ENCODE measurements at regions not wholly inside any gene's neighbourhood (a gene's known extent, or its start where the extent isn't known, plus 50 kb on each side); places are given as distances from the start of the nearest gene placed in this dataset.

DNA sequence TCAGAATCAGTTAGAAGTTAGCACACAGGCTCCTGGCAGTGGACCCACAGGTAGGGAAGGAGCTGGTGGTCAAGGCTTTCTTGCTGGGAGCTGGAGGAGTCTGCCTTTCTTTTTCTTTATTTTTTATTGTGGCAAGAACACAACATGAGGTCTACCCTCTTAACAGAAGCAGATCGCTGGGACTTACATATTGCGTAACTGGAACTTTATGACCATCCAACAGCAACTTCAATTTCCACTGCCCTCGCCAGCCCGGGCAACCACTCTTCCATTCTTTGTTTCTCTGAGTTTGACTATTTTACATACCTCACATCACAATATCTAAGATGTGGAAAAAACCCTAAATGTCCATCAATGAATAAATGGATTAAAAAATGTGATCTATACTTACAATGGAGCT, 147.8 kb upstream of the AJAP1 start:
- no peak for DNase-seq

DNA sequence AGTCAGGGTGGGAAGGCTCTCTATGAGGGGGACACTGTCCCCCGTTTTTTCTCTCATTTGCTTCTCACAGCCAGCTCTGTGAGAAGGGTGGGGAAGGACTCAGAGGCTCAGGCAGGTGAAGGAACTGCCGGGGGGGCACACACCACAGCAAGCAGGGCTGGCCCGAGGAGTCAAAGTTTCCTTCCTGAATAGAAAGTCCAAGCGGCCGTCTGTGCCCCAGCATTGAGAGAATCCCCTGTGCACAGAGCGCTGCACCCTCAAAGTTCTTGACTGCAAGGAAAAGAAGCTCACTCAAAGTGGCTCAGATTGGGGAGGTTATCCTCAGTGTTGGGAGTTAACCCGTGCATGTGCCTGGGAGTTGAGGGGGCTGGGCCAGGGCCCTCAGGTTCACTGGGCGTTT, 145.2 kb upstream of the AJAP1 start:
- DNase-seq = no peak

DNA sequence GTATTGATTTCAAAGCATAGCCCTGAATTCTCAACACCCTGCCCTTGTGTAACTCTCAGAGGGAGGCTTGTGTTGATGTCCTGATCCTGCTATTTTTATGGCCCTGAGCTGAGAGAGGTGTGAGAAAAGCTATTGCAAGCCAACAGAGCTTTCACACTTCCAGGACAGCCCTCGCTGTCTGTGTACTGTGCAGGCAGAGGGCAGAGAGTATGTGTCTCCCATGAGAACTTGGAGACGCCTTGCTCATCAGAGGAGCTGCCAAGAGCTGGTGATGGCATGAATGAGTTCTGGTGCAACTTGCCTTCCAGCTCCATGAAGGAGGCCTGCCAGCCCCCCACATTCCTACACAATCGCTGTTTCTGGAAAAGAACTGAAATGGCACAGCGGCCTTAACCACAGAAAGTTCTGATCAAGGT, 144.1 kb upstream of the AJAP1 start:
- DNase-seq = no peak

DNA sequence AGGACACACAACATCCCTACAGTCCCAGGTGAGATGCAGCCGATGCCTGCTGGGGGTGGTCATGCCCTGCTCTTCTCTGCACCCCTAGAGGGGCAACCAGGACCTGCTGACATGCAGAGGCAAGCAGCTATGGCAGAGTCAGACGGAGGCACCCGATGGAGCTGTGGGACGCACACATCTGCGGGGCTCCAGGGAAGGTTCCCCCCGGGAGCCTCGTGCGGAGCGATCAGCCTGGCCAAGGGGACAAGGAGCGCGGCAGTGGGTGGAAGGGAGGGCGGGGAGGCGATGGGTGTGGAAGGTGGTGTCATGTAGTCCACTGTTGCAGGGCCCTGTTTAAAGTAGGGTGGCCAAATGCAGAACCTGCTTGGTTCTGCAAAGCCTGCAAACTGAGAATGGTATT, 143.0 kb upstream of the AJAP1 start:
- no peak for DNase-seq

DNA sequence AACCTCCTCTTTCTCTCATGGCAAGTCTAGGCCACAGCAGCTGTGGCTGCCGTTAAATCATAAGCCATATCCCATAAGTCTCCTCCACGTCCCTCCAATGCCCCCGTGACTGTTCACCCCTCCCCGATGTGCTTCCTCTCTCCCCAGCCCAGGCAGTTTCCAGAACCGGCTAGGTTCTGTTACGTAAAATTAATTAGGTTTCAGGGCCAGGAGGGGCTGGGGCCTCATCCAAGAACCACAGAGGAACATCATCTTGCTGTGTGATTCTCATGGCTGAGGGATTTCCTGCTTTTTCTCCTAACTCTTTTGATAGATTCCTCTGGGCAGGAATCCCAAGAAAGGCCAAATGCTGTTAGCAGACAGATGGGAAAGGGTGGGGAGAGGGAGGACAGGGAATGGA, 141.8 kb upstream of the AJAP1 start:
- DNase-seq = no peak

DNA sequence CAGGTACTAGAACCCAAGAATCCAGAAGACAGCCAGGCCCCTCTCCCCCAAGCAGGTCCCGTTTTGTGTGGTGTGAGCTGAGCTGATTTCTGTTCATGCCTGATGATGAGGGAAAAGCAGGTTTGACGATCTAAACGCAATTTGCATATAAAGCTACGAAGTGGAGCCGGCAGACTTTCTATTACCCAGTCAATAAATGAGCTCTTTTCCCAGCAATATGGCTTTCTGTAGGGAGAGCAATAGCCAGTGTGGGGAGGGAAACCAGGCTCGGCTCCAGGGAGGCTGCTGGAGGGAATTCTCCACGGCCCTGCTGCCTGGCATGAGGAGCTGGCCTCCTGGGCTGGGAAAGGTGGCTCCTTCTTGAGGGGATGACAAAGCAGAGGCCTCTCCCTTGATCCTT, 140.7 kb upstream of the AJAP1 start:
- DNase-seq = no peak

DNA sequence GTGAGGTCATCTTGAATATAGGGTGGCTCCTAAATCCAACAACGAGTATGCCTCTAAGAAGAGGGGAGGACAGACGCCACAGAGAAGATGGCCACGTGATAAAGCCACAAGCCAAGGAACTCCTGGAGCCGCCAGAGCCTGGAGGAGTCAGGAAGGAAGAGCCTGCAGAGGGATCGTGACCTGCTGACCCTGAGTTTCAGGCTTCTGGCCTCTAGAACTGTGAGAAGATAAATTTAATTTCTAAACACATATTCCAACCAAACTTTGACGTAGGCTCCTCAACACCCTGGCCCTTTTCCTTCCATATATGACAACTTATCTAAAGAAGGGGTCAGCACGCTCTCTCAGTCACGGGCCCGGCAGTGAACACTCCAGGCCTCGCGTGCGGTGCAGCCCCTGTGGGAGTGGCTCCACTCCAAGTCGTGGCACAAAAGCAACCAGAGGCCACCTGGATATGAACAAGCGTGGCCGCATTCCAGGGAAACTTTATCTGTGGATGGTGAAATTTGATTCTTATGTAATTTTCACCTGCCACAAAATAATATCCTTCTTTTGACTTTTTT, 138.6 kb upstream of the AJAP1 start:
- no peak for DNase-seq

DNA sequence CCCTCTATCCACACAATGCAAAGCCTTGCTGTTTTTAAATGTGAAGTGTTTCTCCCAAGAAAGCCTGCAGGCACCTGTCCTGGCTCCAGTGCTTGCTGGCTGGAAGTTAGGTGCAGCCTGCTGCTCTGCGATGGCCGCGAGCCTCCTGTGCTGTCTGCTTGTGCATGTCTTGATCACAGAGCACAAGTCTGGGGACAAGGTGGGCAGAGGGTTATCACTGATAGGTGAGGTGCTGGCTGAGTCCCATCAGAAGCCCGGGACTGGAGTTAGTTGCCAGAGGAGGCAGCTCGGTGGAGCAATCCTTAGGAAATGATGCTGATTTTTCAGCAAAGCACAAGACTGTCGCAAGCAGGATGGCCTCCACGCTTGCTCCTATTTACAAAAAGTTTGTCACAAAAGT, 137.8 kb upstream of the AJAP1 start:
- no peak for DNase-seq

DNA sequence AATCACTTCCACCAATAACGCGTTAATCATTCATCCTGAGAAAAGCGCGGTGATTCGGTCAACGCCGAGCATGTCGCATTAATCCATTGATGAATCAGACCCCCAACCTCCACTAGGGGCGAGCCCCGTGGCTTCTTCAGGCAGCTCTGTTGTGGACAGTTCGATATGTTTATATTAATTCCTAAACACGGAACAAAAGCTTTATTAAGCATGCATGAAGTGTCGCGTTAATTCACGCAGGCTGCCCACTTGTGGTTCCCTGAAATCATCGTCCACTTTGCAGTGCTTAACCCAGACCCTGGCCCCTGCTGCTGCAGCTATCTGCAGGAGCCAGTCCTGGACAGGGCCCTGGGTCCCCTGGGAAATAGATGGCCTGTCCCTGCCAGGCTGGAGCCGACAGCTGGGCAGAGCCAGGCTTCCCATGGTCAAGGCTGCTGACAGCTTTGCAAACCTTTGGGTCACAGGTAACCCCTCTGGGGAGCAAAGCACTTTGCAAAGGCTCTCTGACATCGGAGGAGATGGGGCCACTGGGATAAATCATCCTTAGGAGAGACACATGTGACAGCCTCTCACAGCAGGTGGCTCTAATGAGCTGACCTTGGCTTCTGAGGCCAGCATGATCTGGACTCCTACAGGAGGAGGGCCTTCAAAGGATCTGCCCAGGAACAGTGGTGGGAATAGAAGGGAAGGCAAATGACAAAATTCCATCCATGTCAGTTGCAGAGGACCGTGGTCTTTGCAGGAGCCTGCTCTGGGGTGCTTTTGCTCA, 137.0 kb upstream of the AJAP1 start:
- no peak for DNase-seq

DNA sequence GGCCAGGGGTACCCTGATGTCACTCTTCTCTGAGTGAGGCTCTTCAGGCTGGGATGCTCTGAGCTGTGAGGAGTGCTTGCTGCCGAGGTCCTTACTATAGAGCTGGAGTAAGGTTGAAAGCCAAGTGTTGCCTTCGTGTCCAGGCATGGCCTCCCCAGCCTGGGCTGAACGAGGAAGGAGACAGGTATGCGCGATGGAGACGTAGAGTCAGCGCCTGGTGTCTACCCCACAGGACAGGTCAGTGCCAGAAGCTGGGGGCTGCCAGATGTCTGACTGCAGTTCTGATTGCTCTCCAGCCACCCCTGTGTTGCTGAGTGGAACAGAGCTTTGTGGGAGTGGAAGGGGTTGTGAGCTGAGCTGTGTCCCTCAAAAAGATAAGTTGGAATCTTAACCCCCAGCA, 135.8 kb upstream of the AJAP1 start:
- no peak for DNase-seq

DNA sequence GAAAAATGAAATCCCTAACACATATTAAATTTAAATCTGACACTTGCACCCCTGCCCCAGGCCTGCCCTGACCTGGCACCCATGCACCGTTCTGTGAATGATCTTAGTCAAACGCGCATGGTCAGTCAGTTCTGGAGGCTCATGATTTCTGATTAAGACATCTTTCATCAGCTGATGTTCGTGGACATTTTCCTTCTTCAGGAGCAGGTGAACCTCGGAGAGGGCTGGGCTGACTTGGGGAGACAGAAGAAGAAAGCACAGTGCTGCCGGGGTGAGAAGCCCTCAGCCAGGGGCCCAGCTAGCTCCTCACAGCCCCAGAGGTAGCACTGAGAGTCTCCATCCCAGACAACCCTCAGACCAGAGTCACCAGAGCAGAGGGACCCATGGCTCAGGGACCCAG, 134.5 kb upstream of the AJAP1 start:
- DNase-seq = no peak

DNA sequence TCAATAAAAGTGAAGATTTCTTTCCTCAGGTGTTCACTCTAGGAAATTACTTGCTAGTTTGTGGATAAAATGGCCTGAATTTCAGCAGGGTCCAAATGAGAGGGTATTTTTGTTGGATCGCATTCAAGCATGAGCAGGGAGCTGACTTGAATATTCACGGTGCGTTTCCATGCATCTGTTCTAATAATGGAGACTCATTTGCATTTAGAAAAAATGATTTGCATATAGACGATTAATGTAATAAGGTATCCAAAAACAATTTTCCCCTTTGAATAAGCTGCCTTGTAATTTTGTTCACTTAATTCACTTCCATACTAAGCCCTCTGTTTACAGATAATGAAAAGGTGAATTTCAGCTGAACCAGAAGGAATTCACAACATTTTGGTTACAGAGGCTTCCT, 130.9 kb upstream of the AJAP1 start:
- no peak for DNase-seq

DNA sequence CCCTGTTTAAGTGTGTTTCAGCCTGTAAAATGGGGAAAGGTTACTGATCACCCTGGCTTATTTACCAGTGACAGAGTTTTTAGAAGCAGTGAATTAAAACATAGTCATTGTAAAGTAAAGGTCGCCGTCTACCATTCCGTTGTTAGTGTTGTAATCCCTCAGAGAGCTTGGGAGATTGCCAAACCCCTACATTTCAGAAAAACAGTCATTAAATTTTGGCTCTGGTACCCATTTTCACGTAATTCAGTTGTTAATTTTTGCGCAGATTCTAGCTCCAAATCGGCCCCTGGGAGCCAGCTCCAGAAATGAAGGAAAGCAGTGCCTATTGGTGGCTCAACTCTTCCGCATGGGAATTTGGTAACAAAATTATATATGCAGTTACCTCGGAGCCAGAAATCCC, 127.7 kb upstream of the AJAP1 start:
- DNase-seq = no peak

DNA sequence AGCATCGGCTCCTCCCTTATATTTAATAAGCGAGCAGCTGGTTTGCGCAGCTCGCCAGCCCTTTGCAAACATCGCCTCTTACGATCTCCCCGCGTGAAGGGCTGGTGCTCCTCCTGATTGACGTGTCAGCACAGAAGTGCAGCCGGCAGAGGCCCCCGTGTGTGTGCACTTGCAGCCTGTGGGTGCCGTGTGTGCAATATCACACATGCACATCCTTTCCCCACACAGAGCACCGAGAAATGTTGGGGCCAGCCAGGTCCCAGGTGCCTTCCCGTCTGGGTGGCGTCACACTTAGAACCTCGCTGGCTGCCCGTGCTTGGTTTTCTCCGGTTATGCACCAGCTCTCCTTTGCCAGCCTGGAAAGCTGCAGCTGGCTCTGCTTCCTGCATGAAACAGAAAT, 126.6 kb upstream of the AJAP1 start:
- DNase-seq = no peak

DNA sequence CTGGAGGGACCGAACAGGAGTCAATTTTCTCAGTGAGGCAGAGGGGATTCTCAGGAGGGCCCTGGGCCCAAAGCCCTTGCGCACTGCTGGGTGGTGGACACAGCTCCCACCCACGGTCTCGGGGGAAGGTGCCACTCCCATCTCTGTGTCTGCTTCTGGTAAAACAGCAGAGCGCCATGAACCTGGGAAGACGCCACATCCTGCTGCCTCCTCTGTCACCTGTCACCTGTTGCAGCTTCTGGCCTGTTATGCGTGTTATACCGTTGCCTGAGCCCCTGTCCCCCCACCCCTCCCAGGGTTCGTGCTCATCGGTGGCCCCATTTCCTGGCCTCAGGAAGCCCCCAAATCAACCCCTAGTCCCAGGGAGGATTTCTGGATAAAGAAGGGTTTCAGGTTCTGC, 125.8 kb upstream of the AJAP1 start:
- no peak for DNase-seq

DNA sequence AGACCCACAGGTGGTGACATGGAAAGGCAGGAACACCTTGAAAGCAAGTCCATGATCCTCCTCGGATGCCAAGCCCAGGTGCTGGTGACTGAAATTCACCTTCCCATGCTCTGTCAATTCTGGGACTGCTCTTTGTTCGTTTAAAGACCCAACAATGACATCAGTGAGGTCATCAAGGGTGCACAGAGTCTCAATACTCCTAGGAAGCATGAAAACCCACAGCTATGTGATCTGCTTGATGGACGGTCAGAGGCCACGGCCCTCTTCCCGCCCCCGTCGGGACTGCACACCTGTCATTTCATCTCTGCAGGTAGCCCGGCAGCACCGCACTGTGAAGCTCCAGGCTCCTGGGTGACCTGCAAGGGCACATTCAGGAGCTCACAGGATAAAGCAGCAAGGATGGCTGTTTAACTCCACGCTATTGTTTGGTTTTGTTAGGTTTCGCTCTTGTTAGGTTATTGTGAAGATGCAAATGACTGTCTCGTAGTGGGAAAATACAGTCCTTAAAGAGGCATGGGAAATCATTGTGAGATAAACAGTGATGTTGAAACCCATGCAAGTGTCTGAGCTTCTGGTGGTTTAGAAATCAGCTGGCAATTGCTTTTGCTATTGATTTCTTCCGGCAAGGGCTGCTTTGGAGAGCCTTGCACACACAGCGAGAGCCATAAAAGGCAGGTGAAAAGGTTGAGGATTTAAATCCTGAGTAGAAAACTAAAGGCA, 124.8 kb upstream of the AJAP1 start:
- DNase-seq = no peak

DNA sequence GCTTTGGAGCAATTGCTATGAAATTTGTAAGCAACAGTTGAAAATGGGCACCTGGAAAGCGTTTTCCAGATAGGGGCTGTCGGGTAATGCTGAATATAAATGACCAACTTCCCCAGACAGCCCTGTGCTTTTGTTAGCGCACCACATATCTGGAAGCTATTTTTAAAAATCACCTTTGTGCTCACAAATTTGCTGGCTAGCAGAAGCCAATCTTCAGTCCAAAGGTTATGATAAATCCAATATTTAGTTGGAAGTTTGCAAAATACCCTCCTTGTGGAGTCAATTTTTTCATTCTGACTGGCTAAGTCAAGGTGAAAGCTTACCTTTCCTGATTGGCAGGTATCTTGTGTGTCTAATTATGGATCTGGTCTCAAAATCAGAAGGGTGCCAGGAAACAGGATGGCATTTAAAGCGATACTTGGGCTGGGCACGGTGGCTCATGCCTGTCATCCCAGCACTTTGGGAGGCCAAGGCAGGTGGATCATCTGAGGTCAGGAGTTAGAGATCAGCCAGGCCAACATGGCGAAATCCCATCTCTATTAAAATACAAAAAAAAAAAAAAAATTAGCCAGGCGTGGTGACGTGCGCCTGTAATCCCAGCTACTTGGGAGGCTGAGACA, 124.1 kb upstream of the AJAP1 start:
- no peak for DNase-seq

DNA sequence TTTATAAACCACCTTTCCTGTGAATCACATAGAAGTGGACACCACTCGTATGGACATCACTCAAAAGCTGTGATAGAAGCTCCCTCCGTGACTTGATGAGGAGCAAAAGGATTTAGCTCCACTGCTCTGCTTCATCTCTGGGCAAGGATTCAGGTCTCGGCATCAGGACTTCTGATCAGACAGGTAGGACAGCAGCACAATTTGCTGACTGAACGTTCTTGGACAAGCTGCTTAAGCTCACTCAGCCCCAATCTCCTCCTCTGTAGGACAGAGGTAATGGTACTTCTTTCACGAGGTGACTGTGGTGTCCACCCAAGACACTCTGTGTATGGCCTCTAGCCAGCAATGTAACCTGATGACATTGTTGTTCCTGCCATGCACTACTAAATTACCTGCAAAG, 122.6 kb upstream of the AJAP1 start:
- no peak for DNase-seq

DNA sequence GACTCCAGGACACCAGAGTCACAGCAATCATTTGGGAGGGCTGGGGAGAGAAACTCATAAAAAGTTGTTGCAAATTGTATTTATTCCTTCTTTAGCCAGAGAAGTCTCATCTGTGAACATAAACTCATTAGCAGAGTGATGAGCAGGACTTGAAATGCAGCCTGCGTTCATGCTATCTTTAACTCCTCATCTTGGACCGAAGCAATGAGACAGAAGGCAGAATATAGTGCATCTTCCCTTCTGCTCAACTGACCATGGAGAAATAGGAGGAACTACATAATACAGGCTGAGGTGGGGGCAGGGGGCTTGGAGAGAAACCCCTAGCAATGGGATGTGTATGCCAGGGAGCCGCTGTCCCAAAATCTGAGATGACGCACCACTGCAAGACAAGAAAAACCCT, 121.8 kb upstream of the AJAP1 start:
- DNase-seq = no peak

DNA sequence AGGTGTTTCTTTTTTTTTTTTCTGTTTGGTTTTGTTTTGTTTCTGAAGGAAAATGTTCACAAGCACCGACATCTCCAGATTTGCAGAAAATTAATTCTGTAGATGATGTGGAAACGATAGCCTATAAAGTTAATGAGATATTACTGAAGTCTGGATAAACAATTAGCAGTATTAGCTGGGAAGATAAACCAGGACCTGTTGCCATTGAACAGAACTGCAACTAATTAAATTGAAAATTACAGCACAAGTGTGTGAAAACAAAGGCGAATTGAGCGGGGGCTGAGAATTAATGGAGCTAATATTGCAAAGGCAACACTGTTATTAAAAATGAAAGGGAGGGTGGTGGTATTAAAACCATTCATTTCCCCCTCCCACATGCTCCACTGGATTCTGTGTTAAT, 107.5 kb upstream of the AJAP1 start:
- DNase-seq = no peak

DNA sequence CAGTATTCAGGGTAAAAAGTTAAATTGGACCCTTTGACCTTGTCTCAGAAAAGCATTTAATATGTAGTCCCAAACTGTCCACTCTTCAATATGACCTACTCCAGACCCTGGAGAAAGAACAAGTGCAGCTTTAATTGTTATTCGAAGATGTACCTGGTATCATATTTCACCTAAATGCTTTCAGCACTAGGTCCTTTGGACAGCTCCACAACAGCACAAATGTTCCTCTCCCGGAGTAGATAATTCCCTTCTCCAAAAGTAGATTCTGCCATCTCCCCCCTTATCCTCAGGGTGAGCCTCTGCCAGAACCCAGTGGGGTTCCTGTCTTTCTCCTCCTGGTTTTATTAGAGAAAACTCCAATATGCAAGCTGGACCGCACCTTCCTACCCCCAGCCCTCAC, 104.5 kb upstream of the AJAP1 start:
- DNase-seq = no peak

DNA sequence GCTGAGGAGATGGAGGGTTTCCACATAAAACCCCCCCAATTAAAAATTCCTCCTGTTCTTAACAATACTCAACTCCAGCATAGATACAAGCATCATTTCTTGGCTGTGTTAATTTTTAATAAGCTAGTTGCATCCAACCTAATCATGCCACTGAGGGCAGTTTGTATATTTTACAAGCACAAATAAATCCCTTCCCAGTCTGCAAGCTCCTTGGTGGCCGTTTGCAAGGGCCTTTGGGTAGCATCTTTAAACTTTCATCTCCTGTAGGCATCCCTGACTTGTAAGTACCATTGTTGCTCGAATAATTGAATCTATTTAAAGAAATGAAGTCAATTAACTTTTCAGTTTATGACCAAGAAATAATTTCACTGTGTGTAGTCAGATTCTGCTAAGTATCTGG, 103.5 kb upstream of the AJAP1 start:
- DNase-seq = no peak

DNA sequence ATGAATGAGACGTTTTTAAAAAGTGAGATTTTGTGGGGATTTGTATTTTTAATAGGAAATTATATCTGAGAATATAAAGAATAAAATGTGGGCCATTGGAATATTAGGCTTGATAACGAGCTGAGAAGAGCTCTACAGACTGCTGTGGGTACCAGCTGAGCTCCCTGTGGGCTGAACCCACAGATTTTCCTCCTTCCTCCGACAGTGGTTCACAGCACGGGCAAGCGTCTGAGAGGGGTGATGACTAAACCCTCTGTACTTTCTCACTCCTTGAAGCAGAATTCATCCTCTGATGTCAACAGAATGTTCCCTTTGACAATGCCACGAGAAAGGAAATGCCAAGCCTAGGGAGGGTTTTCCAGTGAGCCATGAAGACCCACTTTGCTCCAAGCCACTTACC, 102.7 kb upstream of the AJAP1 start:
- DNase-seq = no peak

DNA sequence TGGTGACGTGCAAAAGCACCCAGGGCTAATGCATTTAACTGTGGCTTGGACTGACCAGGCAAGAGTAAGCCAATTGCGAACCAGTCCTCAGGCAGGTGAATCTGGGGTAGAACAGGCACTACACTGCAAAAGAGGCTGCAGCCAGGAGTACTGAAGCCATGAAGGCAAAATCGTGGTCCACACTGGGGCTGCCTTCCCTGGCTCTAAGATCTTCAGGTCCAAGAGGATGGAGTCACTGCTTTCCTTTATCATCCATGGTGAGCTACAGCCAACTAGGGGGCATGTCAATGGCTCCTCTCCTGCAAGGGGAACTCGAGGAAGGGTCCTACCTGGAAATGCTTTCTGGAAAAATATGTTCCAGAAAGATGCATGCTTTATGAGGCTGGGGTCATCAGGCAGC, 100.6 kb upstream of the AJAP1 start:
- no peak for DNase-seq
